AG10803 (cell line): ENCODE measurements at regions not wholly inside any gene's neighbourhood (a gene's known extent, or its start where the extent isn't known, plus 50 kb on each side); places are given as distances from the start of the nearest gene placed in this dataset.
A peak's percentile ranks its signal among the peaks of the same experiment; 100 is the strongest.

Experiments used
- DNase-seq: peaks from one replicate; pipeline ENCODE4 v3.0.0; 2010; ENCODE audit warnings: low read depth
- H3K4me3 ChIP-seq: 2 replicates; pipeline ENCODE4 v1.5.1; 2011; ENCODE audit warnings: mild to moderate bottlenecking, low read length, control low read depth
- CTCF ChIP-seq: conservative IDR thresholded peaks from 2 replicates; pipeline ENCODE4 v1.5.1; 2011; ENCODE audit warnings: mild to moderate bottlenecking, low read length, control low read depth, inconsistent platforms

DNA sequence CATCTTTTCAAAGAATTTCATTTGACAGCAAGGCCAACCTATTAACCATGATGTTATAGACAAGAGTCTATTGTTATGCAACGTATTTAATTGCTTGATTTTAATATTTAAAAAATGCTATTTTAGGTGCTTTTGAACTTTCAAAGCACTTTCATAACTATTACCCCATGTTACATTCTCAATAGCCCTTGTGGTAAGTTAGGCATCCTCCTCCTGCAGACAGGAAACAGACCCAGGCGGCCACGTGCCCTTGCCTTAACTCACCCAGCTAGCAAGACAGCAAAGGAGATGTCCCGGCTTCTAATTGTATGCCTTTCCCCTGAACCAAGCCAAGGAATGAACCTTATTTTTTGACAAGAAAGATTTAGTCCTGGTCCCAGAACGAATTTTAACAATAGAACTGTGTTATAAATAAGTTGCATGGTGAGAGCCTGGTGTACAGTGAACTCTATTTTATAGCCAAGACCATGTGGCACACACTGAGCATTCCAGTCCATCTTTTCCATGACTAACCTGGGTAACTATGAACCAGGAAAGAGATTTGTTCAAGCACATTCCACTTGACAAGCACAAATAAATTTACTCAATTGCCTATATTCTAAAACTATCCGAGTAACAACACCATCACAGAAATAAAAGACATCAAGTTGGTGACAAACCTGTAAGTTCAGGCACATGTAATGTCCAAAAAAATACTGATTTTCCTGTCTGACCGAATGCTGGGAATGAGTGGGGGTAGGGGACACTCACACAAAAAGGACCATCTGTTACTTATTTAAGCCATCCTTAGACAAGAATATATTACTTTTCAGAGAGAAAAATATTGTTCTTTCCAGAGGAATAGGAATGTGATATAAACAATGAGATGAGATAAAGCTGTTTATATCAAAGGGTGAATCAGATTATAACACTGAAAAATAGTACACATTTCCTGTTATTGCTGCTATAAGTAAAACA is 163.0 kb downstream of the EFNB2 start:
- TF ChIP-seq CTCF: no peak
- peak; percentile 95 for DNase-seq
- no peak overlapping the region for H3K4me3 ChIP-seq

DNA sequence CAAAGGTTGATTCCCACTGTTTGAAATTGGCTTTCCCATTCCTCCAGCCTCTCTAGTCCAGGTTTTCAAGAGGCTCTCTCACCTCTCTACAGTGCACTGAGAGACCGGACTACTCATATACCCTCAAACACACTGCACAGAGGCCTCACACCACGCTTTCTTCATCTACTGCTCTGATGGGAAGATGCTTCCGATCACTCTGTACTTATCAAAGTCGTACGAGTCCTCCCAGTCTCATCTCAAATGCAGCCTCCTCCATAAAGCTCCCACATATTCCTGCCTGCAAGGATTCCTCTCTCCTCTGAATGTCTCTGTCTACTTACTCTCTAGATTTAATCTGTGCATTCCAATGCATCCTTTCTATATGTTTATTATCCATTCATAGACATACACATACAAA is 164.4 kb downstream of the EFNB2 start:
- DNase-seq: no peak
- no peak for TF ChIP-seq CTCF
- no peak overlapping the region for H3K4me3 ChIP-seq

- no peak for TF ChIP-seq CTCF
- DNase-seq: no peak
- no peak overlapping the region for H3K4me3 ChIP-seq
Observed at GRCh38 chr13:106369858-106370257, 165.6 kb downstream of the EFNB2 start.

- no peak overlapping the region for H3K4me3 ChIP-seq
- no peak for TF ChIP-seq CTCF
- no peak for DNase-seq
Observed at GRCh38 chr13:106369091-106369490, 166.4 kb downstream of the EFNB2 start.

GRCh38 chr13:106367361-106367971 is 168.0 kb downstream of the EFNB2 start:
- TF ChIP-seq CTCF: no peak
- no peak for DNase-seq
- no peak overlapping the region for H3K4me3 ChIP-seq

DNA sequence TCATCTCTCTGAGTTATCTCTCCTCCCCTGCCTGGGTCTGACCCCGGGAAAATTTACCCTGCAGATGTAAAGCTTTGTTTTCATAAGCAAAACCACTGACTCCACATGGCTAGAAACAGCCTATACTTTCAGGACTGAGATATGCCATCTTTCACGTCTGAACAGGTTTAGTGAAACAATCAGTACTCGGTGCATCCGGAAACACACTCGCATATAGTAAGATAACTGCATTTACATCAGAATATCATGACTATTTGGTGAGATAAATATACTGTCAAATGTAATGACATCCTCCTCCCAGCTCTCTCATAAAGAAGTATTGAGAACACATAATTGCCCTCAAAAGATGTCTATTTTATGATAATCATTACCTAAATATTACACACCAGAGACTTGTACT is 172.8 kb downstream of the EFNB2 start:
- no peak overlapping the region for H3K4me3 ChIP-seq
- no peak for TF ChIP-seq CTCF
- no peak for DNase-seq

DNA sequence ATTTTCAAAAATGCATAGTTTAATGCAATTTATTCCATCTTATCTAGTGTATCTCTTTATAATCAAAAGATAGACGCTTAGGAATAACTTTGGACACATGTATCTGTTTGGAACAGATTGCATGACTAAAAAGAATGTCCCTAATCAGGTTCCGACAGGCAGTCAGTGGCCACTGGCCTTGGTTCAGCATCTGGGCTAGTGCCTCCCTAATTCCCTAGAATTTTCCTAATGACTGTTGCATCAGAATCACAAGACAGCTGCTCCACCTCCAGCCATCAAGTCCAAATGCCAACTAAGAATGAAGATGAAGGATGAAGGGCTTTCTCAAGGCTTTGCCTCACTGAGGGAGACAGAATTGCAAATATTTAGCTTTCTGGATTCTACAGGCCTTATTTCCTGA is 173.8 kb downstream of the EFNB2 start:
- DNase-seq: peak; percentile 39
- no peak overlapping the region for H3K4me3 ChIP-seq
- no peak for TF ChIP-seq CTCF
